Endometrial microvascular endothelial cells (primary cell): ENCODE measurements at regions not wholly inside any gene's neighbourhood (a gene's known extent, or its start where the extent isn't known, plus 50 kb on each side); places are given as distances from the start of the nearest gene placed in this dataset.

ENCODE experiments used
- in situ Hi-C: cut with HindIII; loops from 2 replicates; pipeline ENCODE4 v1.10.0; 2017; ENCODE audit warnings: low sequenced_read_pairs, low pct_unique_long_range_greater_than_20kb; ENCODE audit errors: inconsistent ontology term

DNA sequence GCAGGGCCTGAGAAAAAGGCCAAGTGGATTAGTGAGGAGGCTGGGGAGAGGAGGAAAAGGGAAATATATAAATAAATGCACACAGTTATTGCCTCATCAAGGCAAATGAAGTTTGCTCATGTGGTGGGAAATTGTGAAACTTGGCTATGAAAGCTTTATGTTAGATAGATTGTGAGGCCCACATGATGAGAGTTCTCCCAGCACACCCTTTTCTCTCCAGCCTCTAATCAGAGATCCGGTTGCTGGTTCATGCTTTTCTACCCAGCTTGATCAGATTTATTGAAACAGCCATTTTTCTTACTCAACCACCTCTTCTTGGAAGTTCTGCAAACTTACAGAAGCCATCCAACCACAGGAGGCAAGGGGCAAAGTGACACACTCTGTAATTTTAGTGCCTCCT lies 125.8 kb upstream of the KLF4 start:
- in situ Hi-C loops, result no loop called here

DNA sequence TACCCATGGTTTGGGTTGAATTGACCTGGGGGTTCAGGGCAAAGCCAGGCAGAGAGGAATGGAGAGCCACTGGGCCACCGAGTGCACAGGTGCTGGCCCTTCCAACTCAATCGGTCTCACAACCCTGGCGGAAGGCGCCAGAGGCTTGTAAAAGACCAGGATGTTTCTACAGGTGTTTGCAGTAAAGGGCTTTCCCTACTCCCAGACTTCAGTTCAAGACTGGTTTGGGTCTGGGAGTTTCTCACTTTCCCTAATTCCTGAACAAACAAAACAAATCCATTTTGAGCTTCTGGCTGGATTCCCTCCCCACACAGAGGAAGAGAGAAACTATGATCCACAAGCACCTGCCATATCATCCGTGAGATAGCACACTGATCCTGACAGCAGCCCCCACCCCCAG lies 125.2 kb upstream of the KLF4 start:
- in situ Hi-C loops, result no loop called here

DNA sequence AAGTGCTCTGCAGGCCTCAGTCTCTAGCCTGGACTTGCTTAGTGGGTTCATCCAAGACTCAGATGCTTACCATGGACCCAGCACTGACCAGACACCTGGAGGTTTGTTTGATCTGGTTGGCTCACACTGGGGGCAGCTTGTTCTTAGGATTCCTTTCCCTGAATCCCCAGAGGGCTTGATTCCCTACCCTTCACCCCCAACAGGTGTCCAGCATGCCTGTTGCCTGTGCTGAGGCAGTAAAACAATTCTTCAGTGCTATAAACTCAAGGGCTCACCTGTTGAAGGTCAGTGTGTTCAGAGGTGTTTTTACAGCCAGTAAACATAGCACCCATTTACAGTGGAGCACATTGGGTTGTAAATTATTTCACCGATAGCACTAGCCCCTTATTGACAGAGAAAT lies 123.8 kb upstream of the KLF4 start:
- in situ Hi-C loops, result no loop called here

DNA sequence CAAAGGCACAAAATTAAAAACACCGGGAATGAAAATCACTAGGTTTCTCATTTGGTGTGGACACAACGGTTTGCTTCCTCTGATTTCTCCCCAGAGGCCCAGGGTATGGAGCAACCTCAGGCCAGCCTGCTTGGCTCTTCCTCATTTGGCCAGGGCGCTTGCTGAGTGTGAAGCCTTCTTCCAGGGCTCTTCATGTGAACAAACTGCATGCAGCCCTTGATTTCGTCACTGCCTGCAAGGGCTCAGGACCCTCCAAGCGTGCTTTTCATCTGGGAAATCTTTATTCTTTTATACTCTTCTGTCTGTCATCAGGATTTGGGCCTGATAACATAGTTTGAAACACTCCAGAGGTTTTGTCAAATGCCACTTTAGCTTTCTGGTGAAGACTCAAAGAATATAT lies 122.6 kb upstream of the KLF4 start:
- in situ Hi-C loops, result no loop called here

DNA sequence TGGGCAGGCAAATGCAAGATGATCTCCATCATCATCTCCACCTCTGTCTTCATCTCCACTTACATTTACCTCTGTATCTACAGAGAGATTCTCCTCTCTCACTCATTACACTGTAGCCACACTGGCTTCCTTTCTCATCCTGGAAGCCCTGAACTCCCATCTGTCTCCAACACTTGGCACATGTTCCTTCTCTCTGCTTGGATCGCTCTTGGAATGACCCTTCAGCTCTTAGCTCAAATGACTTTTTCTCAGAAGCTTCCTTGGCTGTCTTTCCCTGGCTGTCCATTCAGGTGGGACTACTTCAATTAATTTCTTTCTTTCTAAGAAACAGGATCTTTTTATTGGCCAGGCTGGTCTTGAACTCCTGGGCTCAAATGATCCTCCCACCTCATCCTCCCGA lies 120.0 kb upstream of the KLF4 start:
- in situ Hi-C loops, result no loop called here

DNA sequence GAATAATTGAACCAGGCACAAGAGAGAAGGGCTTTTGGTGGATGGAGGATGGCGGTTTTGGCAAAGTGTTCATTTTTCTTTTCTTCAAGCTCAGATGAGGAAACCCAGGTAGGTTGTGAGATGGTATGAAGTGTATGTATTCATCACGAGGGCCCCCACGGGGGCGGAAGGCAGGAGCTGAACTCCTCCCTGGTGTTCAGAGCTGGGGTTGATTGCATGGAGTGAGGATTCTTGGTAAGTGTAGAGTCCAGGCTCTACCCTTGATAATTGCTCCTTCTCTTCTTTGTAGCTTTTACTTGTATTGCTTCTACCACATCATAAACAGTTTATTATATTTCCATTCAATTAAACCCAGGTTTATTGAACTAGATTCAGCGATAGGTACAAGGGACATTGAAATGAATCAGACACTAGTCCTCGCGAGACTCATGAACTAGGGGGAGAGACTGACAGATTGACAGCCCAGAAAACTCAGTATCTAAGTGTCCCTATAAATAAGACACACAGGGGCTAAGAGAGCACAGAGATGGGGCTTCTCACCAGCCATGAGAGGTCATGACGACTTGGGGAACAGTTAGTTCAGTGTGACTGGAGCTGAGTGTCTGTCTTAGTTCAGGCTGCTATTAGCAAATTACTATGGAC lies 116.7 kb upstream of the KLF4 start:
- in situ Hi-C loops, result no loop called here

DNA sequence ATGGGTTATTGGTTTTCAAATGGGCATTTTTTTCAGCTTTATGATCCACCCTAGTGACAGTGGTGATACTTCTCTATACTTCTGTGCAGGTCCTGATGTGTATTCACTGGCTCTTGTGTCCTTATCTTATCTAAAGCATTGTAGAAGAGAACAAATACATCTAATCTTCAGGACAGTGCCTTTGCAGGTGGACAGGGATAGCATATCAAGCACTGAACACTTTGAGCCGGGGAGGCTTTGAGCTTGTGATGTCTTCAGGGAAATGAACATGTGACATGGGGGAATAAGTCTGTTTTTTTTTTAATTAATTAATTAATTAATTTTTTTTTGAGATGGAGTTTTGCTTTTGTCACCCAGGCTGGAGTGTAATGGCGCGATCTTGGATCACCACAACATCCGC lies 115.5 kb upstream of the KLF4 start:
- in situ Hi-C loops, result no loop called here

DNA sequence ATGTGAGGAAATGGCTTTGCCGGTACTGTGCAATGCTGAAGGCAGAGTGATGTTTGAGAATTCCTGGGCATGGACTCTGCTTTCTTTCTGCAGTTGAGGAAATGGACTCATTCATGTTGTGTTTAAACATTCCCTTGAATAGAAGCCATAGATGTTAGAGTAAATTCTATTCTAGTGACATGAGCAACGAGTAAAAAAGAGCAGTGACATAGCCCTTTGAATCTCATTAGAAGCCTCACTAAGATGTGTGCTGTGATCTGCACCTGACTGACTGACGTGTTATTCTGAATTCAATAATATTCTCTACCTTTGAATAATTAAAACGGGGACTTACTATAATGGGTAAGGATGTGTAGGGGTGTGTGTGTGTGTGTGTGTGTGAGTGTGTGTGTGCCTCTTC lies 113.7 kb upstream of the KLF4 start:
- in situ Hi-C loops, result no loop called here

DNA sequence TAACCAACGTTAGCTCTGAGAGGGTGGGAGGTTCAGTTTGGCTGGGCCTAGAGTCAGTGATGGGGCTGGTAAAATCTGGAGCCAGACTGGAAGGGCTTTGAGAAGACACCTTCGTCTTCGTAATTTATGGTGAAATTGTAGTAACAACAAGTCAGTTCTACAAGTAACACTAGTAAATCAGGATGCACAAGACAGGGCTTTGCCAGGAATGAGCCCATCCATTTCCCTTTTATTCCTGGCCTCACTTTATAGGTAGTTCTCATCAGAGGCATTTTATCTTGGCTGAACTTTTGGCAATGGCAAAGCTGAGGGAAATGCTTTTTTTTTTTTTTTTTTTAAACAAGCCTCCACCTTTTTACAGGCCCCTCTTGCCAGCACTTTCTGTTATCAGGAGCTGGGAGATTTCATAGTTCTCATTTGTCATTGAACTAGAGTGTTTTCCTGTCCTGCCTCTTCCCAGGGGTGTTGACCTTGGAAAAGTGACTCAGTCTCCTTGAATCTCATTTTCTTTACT lies 110.5 kb upstream of the KLF4 start:
- in situ Hi-C loops, result no loop called here

DNA sequence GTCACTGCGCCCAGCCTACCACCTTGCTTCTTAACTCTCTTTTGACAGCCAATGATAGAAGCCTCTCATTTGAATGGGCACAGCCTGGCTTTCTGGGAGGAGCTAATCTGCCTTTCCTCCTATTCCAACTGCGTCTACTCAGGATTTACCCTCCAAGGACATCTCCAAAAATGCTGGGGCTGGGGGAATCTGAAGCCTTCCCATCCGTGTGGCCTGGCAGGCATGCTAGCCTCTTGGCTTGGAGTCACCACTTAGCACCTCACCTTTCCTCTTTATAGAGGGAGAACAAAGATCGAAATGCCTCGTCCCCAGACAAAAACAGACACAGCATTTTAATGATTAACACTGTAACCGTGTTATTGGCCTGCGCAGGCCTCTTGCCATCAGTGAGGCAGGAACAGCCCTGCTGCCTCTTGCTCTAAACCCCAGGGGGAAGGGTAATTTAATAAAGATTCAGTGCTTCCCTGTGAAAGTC lies 108.2 kb upstream of the KLF4 start:
- in situ Hi-C loops, result no loop called here

DNA sequence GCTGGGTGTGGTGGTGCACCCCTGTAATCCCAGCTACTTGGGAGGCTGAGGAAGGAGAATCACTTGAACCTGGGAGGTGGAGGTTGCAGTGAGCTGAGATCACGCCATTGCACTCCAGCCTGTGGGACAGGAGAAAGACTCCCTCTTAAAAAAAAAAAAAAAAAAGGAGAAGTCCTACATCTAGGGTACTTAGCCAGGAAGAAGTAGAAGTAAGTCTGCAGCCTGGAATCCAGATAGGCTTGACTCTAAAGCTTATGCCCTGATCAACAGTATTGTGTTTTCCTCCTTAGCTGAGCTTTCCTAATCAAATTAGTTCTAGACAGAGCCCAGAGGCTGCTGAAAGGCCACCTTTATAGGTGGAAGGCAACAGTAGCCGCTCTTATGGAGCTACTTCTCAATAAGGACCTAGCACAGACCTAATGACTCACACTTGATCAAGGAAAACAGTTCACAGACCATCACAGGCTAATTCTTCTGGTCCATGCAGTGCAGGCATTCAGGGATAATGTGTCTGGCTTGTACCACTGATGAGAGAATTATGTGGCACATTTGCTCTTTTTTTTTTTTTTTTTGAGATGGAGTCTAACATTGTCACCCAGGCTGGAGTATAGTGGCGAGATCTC lies 105.5 kb upstream of the KLF4 start:
- in situ Hi-C loops, result no loop called here

DNA sequence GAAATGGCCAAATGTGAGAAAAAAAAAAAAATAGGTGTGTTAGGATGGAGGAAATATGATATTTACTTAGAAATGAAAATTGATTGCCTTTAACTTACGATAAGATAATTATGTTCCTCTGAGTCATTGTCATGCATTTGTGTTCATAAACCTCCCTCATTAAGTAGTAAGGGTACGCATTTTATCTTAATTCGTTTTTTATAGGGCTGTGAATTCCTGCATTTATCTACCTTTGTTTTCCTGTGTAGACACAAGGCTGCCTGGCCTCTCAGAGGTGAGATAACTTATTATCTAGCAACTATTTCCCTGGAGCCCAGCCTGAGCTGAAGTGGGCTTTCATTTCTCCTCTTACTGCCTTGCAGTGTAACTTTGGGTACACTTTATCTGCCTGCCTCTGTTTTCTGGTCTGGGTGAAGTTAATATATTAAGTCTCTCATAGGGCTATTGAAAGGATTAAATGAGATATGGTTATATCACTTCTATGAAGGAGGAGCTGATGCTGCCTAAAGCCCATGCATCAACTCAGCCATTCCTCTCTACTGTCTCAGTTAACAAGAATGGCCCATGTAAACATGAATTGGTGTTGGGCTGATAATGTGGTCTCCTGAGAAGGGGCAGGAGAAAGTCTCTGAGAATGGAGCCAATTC lies 103.8 kb upstream of the KLF4 start:
- in situ Hi-C loops, result no loop called here

DNA sequence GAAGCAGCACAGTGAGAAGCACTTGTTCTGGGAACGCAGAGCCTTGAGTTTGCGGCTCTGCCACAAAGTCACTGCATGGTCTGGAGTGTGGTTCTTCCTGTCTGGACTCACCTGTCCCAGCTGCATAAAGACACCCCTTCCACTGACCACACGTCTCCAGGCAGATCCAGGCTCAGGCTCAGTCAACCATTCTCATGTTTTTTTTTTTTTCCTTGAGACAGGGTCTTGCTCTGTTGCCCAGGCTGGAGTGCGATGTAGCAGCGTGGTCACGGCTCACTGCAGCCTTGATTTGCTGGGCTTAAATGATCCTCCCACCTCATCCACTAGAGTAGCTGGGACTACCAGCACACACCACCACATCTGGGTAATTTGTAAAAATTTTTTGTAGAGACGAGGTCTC lies 102.9 kb upstream of the KLF4 start:
- in situ Hi-C loops, result no loop called here

DNA sequence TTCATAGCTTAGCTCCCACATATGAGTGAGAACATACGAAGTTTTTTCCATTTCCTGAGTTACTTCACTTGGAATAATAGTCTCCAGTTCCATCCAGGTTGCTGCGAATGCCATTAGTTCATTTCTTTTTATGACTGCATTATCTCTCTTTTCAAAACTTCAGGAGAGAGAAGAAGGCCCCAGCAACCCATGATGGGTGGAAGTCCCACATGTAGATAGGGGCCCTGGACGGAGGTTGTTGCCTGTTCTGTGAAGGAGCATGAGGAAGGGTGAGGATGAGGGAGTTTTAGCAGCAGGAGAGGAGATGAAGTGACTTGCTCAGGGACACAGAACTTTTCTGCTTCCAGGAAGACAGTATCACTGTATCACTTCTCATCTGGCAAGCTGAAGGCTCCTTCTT lies 102.2 kb upstream of the KLF4 start:
- in situ Hi-C loops, result no loop called here

DNA sequence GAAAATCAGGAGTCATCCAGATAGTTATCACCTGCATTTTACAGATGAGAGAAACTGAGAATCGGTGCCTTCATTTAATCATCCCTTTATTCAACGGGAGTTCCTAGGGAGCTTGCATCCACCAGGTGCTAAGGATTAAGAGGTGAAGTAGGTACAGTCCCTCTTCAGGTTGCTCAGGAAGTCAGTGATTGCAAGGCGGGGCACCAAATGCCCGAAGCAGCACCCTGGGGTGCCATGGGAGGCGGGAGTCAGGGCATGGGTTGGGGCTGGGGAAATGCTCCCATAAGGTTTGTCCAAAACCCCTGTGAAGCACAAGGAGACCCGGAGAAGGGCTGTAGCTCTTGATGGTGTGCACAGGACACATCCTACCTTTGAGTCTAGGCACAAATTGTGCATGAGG lies 98.8 kb upstream of the KLF4 start:
- in situ Hi-C loops, result no loop called here

DNA sequence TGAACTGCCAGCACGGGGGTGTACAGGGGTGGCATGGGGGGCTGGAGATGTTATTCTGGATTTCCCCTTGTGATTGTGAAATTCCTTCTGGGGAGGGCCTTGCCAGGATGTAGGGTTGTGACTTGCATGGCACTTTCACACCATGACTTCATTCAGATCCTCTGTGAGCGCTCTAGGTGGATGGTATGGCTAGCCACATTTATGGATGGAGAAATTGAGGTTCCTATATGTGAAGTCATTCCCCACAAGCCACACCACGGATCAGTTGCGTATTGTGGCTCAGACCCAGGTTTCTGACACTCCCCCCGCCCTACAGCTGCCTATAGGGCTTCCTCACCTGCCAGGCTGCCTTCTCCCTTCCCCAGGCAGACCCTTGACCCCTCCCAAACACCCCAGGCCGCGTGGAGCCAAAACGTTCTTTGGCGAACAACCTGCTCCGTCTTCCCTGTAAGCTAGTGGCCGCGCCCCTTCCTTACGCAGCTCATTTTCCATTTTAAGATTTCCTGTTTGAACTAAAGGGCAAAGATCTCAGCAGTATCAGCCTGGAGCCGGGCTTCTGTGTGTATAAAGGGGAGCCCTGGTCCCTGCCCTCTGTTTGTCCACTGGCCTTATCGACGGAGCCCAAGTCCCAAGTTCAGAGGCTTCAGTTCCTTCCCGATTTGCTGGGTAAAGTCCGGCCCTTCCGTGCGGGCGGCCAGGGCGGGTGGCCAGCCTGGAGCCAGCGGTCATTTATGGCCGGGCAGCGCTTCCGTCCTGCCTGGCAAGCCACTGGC lies 97.8 kb upstream of the KLF4 start:
- in situ Hi-C loops, result no loop called here

DNA sequence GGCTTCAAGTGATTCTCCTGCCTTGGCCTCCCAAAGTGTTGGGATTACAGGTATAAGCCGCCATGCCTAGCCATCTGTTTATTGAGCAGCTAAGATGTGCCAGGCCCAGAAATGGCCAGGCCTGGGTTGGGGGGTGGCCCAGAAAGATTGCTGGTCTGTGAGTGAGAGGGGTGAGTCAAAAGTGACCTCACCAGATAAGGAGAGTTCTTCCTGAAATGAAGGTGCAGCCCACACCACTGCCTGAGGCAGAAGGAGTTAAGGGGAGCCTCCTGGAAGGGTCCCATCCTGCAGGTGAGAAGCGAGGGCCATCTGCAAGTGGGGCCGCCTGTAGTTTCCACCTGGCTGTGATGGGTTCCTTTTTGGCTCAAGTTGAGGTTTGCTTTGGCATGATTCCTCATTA lies 96.9 kb upstream of the KLF4 start:
- in situ Hi-C loops, result no loop called here

DNA sequence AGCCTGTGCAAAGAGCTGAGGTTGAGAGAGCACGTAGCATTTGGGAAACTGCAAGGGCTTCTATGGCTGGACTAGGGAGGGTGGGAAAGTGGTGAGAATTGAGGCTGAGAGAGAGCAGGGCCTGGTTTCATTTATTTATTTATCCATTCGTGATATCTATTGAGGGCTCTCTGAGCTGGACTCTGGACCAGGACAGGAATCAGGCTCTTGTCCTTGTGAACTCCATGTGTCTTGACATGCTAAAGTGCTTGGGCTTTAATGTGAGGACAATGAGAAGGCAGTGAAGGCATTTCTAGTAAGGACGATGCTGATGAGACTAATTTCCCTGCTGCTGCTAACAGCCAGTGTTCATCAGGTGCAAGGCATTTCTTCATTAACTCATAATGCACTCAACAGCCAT lies 95.9 kb upstream of the KLF4 start:
- in situ Hi-C loops, result no loop called here

DNA sequence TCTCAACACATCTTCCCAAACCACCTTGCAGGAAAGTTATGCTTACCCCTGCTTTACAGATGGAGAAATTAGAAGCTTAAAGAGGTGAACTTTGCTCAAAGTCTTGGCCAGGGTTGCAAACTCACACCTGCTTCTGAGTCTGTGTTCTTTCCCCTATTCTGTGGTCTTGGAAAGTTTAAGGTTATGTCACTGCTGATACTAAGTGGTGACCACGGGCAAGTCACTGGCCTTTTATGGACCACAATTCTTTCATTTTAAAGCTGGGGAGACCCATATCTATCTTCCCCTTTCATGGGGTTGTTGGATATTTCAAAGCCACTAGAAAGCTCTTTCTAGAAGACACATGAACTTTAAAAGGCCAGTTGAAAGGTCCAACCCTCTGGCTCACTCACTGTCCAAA lies 95.4 kb upstream of the KLF4 start:
- in situ Hi-C loops, result no loop called here

DNA sequence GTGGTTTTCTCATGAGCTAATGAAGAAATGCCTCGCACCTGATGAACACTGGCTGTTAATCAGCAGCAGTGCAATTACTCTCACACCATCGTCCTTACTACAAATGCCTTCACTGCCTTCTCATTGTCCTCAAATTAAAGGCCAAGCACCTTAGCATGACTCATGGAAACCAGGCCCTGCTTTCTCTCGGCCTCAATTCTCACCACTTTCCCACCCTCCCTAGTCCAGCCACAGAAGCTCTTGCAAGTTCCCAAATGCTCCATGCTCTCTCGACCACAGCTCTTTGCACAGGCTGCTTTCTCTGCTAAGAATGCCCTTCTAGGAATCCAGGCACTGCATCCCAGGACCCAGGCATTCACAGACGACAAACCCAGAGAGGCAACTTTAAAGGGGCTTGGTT lies 94.6 kb upstream of the KLF4 start:
- in situ Hi-C loops, result no loop called here
